AG09309 (cell line): ENCODE measurements at regions not wholly inside any gene's neighbourhood (a gene's known extent, or its start where the extent isn't known, plus 50 kb on each side); places are given as distances from the start of the nearest gene placed in this dataset.

Source experiments
- DNase-seq: peaks from one replicate; pipeline ENCODE4 v3.0.0-alpha.2; 2010; ENCODE audit warnings: low read depth
- H3K4me3 ChIP-seq: 2 replicates; pipeline ENCODE4 v1.5.1; 2011; ENCODE audit warnings: mild to moderate bottlenecking, low read depth, low read length, moderate library complexity; ENCODE audit not compliant: control insufficient read depth
- TF ChIP-seq, protein P1 (sequence below): IDR thresholded peaks from 2 replicates; pipeline ENCODE4 v1.5.1; 2011; ENCODE audit warnings: mild to moderate bottlenecking, low read depth, low read length, inconsistent platforms; ENCODE audit not compliant: insufficient read depth, control insufficient read depth; ENCODE audit errors: missing control alignments

DNA sequence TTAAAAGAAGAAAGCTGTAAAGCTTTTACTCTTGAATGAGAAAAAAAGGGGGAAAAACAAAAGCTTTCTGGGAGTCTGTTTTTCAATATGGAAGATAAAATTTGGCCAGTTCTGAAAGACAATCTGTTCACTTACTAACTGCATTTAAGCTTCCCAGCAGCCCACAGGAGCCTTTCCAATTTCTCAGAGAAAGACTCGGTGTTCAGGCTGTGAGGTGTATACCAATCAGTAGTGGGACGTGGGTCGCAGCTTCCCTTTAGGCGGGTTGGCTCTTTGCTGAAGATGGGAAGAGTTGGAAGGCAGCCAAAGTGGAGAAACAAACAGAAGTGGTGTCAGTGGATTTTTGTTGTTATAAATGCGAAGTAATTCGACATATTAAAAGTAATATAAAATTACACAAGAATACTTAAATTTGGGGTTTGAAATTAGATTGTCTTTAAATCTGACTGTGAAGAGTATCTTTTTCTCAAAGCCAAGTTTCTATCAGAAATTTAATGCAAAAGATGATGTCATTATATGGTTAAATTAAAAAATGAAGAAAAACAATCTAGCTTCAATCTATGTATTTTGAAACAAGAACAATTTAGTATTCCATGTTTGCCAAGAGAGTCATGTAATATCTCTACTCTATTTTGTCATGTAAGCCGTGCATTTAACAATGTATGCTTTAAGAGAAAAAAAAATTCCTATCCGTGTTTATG lies 590.2 kb upstream of the ATXN7L3B start:
- DNase-seq: no peak
- TF ChIP-seq, protein P1, sequence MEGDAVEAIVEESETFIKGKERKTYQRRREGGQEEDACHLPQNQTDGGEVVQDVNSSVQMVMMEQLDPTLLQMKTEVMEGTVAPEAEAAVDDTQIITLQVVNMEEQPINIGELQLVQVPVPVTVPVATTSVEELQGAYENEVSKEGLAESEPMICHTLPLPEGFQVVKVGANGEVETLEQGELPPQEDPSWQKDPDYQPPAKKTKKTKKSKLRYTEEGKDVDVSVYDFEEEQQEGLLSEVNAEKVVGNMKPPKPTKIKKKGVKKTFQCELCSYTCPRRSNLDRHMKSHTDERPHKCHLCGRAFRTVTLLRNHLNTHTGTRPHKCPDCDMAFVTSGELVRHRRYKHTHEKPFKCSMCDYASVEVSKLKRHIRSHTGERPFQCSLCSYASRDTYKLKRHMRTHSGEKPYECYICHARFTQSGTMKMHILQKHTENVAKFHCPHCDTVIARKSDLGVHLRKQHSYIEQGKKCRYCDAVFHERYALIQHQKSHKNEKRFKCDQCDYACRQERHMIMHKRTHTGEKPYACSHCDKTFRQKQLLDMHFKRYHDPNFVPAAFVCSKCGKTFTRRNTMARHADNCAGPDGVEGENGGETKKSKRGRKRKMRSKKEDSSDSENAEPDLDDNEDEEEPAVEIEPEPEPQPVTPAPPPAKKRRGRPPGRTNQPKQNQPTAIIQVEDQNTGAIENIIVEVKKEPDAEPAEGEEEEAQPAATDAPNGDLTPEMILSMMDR: no peak
- H3K4me3 ChIP-seq: no peak overlapping the region

DNA sequence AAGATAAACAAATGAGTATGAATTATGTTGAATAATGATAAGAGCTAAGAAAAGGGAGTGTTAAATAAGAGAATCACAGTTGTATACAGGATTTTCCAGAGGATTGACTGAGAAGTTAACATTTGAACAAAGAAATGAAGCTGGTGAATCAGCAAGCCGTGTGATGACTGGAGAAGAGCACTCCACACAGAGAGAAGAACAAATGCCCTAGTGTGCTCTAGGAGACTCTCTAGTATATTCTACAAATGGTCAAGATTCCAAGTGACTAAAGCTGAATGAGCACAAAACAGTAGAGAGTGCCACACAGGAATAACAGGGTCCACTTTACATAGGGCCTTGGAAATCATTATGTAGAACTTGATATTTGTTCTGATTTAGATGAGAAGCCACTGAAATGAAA lies 587.1 kb upstream of the ATXN7L3B start:
- TF ChIP-seq, protein P1: no peak
- no peak overlapping the region for H3K4me3 ChIP-seq
- no peak for DNase-seq

DNA sequence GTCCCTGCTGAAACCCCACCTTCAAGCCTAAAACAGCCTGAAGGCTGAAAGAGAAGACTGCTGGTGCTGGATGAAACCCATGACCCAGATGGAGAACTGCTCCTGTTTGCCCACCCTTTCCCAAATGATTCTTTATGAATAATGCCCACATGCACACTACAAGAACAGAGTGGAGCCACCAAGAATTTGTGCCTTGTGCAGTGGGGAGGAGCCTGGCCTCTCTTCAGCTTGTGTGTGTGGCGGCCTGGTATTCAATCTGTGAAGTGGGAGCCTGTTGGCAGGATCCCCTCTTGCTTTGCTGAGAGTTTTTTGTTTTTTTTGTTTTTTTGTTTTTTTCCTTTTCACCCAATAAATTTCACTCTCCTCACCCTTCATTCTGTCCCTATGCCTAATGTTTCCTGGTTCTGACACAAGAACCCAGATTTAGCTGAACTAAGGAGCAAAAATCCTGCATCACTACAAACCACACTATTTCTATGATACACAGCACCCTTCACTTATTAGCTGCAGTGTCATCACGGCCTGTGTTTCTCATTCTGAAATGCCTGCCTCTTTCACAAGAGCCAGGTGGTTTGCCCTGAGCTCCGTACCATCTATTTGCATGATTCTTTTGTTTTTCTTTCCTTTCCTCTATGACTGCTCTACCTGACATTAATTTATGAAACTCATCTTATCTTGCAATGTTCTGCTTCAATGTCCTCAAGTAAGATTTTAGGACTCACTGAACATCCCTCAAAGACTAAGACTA lies 585.5 kb upstream of the ATXN7L3B start:
- no peak overlapping the region for H3K4me3 ChIP-seq
- no peak for DNase-seq
- TF ChIP-seq, protein P1: no peak

DNA sequence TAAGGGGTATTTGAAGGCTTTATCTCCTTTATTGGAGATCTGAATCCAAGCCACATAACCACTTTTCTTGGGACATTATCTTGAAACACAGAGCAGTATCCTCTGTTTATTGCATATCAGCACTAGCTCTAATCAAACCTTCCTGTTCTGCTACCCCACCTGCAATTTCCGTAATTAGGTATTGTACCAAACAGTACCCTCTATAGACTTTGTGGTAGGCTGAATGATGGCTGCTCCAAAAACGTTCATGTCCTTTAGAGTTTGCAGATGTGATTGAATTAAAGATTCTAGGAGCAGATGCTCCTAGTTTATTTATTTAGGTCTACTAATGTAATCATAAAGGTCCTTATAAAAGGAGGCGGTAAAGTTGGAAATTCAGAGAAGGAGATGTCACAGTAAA lies 573.0 kb upstream of the ATXN7L3B start:
- DNase-seq: no peak
- TF ChIP-seq, protein P1: no peak
- H3K4me3 ChIP-seq: no peak overlapping the region

DNA sequence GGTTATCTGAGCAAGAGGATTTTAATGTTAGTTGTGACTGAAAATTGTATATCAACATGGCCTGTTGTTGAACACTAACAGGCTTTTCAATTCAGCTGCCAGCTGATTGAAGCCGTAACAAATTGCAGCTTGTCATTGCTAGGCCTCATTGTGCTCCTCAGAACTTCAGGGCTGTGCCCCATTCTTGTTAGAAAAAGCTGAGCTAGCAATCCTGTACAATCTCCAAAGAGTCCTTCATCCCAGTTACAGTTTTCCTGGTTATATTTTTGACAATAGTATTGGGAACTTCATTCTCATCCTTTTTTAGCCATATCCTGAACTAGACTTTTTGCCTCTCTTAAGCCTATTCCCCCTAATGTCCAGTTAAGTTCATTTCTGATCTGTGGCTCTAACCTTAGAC lies 564.1 kb upstream of the ATXN7L3B start:
- no peak overlapping the region for H3K4me3 ChIP-seq
- no peak for DNase-seq
- TF ChIP-seq, protein P1: no peak

DNA sequence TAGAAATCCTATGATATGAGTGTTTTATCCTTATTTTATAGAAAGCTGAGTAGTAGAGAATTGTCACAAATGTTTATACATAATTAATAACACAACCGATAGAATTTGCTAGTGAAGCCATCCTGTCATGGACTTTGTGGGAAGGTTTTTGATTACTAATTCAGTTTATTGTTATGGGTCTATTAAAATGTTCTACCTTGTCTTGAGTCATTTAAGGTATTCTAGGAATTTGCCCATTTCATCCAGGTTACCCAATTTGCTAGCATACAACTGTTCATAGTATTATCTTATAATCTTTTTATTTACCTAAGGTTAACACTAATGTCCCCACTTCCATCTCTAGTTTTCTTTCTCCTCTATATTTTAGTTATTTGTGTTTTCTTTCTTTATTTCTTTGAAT lies 553.1 kb upstream of the ATXN7L3B start:
- TF ChIP-seq, protein P1: no peak
- H3K4me3 ChIP-seq: no peak overlapping the region

More for the DNA sequence above, 553.1 kb upstream of the ATXN7L3B start:
- no peak for DNase-seq
